HL-60 (cell line): ENCODE measurements at regions not wholly inside any gene's neighbourhood (a gene's known extent, or its start where the extent isn't known, plus 50 kb on each side); places are given as distances from the start of the nearest gene placed in this dataset.

Experiments used
- DNase-seq, 2 experiments: peaks; one replicate each; pipeline ENCODE4 v3.0.0-alpha.2; 2010 to 2020; ENCODE audit warnings: low read depth in 1 of 2, low spot score in 1 of 2
- H3K27ac ChIP-seq: fragments of 250-450 bp; sonication (Bioruptor Pico); replicated peaks from 2 replicates; pipeline ENCODE4 v1.5.1; 2020; ENCODE audit warnings: mild to moderate bottlenecking, moderate library complexity
- H3K27me3 ChIP-seq: fragments of 250-450 bp; sonication (Bioruptor Pico); 2 replicates; pipeline ENCODE4 v1.5.1; 2021; ENCODE audit warnings: mild to moderate bottlenecking, moderate library complexity; ENCODE audit not compliant: insufficient read depth, poor library complexity, severe bottlenecking
- H3K4me3 ChIP-seq: replicated peaks from 2 replicates; pipeline ENCODE4 v1.5.1; 2011; ENCODE audit warnings: mild to moderate bottlenecking, control low read depth, low read length; ENCODE audit not compliant: insufficient read depth
- CTCF ChIP-seq: IDR thresholded peaks from one replicate; pipeline ENCODE4 v1.5.1; 2011; ENCODE audit warnings: low read length, control low read depth, inconsistent platforms; ENCODE audit not compliant: insufficient read depth
- GABPA ChIP-seq: IDR thresholded peaks from 2 replicates; pipeline ENCODE4 v1.6.1; 2012; ENCODE audit warnings: low read depth
- POLR2AphosphoS5 ChIP-seq: IDR thresholded peaks from 2 replicates; pipeline ENCODE4 v1.6.1; 2012; ENCODE audit warnings: low read depth
- REST ChIP-seq: IDR thresholded peaks from 2 replicates; pipeline ENCODE4 v1.6.1; 2012; ENCODE audit warnings: low read depth; ENCODE audit not compliant: insufficient replicate concordance
- SPI1 ChIP-seq: IDR thresholded peaks from 2 replicates; pipeline ENCODE4 v1.6.1; 2012; ENCODE audit warnings: low read depth, mild to moderate bottlenecking, borderline replicate concordance

GRCh38 chr10:131689016-131689415, 211.8 kb upstream of the PPP2R2D start:
- Histone ChIP-seq H3K27ac (no peak overlapping the region), H3K27me3 (no peaks in the 10 kb centered on the region), H3K4me3 (no peak overlapping the region)
- TF ChIP-seq SPI1: no peak
- no peak for TF ChIP-seq GABPA
- TF ChIP-seq REST: no peak
- no peak for TF ChIP-seq CTCF
- no peak for TF ChIP-seq POLR2AphosphoS5
- DNase-seq: no peak

GRCh38 chr10:131689486-131689885, 211.3 kb upstream of the PPP2R2D start:
- H3K27ac ChIP-seq: no peak overlapping the region
- DNase-seq: no peak
- TF ChIP-seq POLR2AphosphoS5 (no peak), REST (no peak), CTCF (no peak), SPI1 (no peak), GABPA (no peak)
- no peaks in the 10 kb centered on the region for H3K27me3 ChIP-seq
- no peak overlapping the region for H3K4me3 ChIP-seq

- H3K4me3 ChIP-seq: no peak overlapping the region
- no peak for TF ChIP-seq GABPA
- TF ChIP-seq SPI1: no peak
- no peak for TF ChIP-seq REST
- no peak for TF ChIP-seq CTCF
- no peak for TF ChIP-seq POLR2AphosphoS5
- DNase-seq: no peak
- H3K27ac ChIP-seq: no peak overlapping the region
- no peaks in the 10 kb centered on the region for H3K27me3 ChIP-seq
Observed at GRCh38 chr10:131689954-131690757, 210.7 kb upstream of the PPP2R2D start.
